ENCODE measurements at regions not wholly inside any gene's neighbourhood (a gene's known extent, or its start where the extent isn't known, plus 50 kb on each side); places are given as distances from the start of the nearest gene placed in this dataset.
A peak's percentile ranks its signal among the peaks of the same experiment; 100 is the strongest.

DNA sequence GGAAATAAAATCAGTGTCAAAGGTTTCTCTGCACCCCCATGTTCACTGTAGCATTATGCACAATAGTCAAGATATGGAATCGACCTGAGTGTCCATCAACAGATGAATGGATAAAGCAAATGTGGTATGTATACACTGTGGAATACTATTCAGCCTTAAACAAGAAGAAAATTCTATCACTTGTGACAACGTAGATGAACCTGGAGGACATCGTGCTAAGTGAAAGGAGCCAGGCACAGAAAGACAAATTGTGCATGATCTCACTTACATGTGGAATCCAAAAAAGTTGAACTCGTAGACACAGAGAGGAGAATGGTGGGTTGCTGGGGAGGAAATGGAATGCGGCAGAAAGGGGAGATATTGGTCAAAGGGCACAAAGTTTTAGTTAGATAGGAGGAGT is 136.3 kb upstream of the ESR1 start:
- intact Hi-C loops (cut with DNase I; ENCODE audit: low total_unique reads) = no loop called here
- 89 to 92% (median 91%) methylated on average over 5 of the region's 5 CpGs for WGBS, 5 donors

DNA sequence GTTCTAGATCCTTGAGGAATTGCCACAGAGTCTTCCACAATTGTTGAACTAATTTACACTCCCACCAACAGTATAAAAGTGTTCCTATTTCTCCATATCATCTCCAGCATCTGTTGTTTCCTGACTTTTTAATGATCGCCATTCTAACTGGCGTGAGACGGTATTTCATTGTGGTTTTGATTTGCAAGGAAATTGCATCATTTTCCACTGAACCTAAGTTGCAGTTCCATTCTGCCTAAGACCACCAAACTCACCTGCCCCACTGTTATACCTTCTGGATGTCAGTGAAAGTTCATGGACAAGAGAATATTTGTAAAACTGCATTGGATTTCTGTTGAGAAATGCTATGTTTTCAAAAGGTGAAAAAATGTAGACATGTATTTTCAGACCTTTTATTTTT is 132.9 kb upstream of the ESR1 start:
- Histone ChIP-seq H3K27ac (no peak overlapping the region), H3K36me3 (no peaks in the 10 kb centered on the region), H3K27me3 (no peaks in the 10 kb centered on the region), H3K4me3 (no peak overlapping the region), H3K9me3 (no peaks in the 10 kb centered on the region), H3K4me1 (peaks cover 0 to 6% (median 2%) of the 10 kb centered on the region in 4 donors)
- intact Hi-C loops (cut with DNase I; ENCODE audit: low total_unique reads) = no loop called here
- DNase-seq = no peak
- TF ChIP-seq EP300 (IDR thresholded peaks at IDR 0.05) (no peak), CTCF (IDR thresholded peaks at IDR 0.05) (no peak), POLR2A (IDR thresholded peaks at IDR 0.05) (no peak), POLR2AphosphoS5 (IDR thresholded peaks at IDR 0.05) (no peak)
- WGBS, 5 donors = 71 to 94% (median 87%) methylated on average over 3 of the region's 3 CpGs

More for the DNA sequence above, 136.3 kb upstream of the ESR1 start:
- Histone ChIP-seq H3K4me1 (peaks cover 7 to 16% (median 10%) of the 10 kb centered on the region in 4 donors), H3K9me3 (no peaks in the 10 kb centered on the region), H3K36me3 (no peaks in the 10 kb centered on the region), H3K27ac (no peak overlapping the region), H3K4me3 (no peak overlapping the region), H3K27me3 (no peaks in the 10 kb centered on the region)
- DNase-seq = no peak
- TF ChIP-seq POLR2AphosphoS5 (IDR thresholded peaks at IDR 0.05) (no peak), CTCF (IDR thresholded peaks at IDR 0.05) (no peak), EP300 (IDR thresholded peaks at IDR 0.05) (no peak), POLR2A (IDR thresholded peaks at IDR 0.05) (no peak)

GRCh38 chr6:151675746-151676459 is 131.6 kb upstream of the ESR1 start:
- TF ChIP-seq POLR2A (IDR thresholded peaks at IDR 0.05) (no peak), EP300 (IDR thresholded peaks at IDR 0.05) (no peak), CTCF (IDR thresholded peaks at IDR 0.05) (peak in 5 of 7 experiments; percentile 56 to 78 (median 72))
- Histone ChIP-seq H3K27me3 (no peaks in the 10 kb centered on the region), H3K27ac (no peak overlapping the region), H3K4me1 (peaks cover 0 to 8% (median 2%) of the 10 kb centered on the region in 4 donors), H3K4me3 (no peak overlapping the region), H3K36me3 (no peaks in the 10 kb centered on the region), H3K9me3 (no peaks in the 10 kb centered on the region)
- peak; percentile 72 to 81 for DNase-seq
- intact Hi-C loops (cut with DNase I; ENCODE audit: low total_unique reads) = no loop called here
- WGBS, 5 donors = 40 to 48% (median 45%) methylated on average over 8 of the region's 8 CpGs

GRCh38 chr6:151676460-151676945 is 131.0 kb upstream of the ESR1 start:
- H3K4me1 ChIP-seq = peaks cover 0 to 14% (median 2%) of the 10 kb centered on the region in 4 donors
- no peak overlapping the region for H3K4me3 ChIP-seq
- no peaks in the 10 kb centered on the region for H3K9me3 ChIP-seq
- no peak for TF ChIP-seq EP300 (IDR thresholded peaks at IDR 0.05)
- TF ChIP-seq POLR2A (IDR thresholded peaks at IDR 0.05) = no peak
- no peak for TF ChIP-seq POLR2AphosphoS5 (IDR thresholded peaks at IDR 0.05)
- TF ChIP-seq CTCF (IDR thresholded peaks at IDR 0.05) = no peak
- H3K27ac ChIP-seq = no peak overlapping the region
- H3K27me3 ChIP-seq = no peaks in the 10 kb centered on the region
- intact Hi-C loops (cut with DNase I; ENCODE audit: low total_unique reads) = no loop called here
- no peak for DNase-seq
- H3K36me3 ChIP-seq = no peaks in the 10 kb centered on the region
- 67 to 80% (median 72%) methylated on average over 7 of the region's 7 CpGs for WGBS, 5 donors

Data from stomach (tissue), 8 donors.